Central memory CD8-positive, alpha-beta T cell (primary cell): ENCODE measurements at regions not wholly inside any gene's neighbourhood (a gene's known extent, or its start where the extent isn't known, plus 50 kb on each side); places are given as distances from the start of the nearest gene placed in this dataset.
"Not testable (repeated sequence)": the region's sequence is repeated elsewhere in the genome, so short reads cannot be mapped to it uniquely, and the experiment has no call there.

Experiments
- ATAC-seq: fragments of 150-1000 bp; cut with Tn5 transposase; replicated peaks from 2 replicates; pipeline ENCODE4 v1.10.0; 2022; ENCODE audit warnings: mild to moderate bottlenecking, moderate FRiP score, moderate number of reproducible peaks; ENCODE audit not compliant: poor library complexity, severe bottlenecking; ENCODE audit errors: extremely low read depth
- DNase-seq, 2 donors: peaks; one replicate each; pipeline ENCODE4 v3.0.0; 2021; ENCODE audit warnings: low spot score in 2 of 2
- H3K27ac Mint-ChIP-seq: one replicate; pipeline ENCODE4 v1.8.0; 2022; ENCODE audit warnings: low read depth, mild to moderate bottlenecking, moderate library complexity, mixed read lengths
- H3K27me3 Mint-ChIP-seq: one replicate; pipeline ENCODE4 v1.8.0; 2022; ENCODE audit warnings: mixed read lengths
- H3K36me3 Mint-ChIP-seq: one replicate; pipeline ENCODE4 v1.8.0; 2022; ENCODE audit warnings: mild to moderate bottlenecking, moderate library complexity, mixed read lengths; ENCODE audit not compliant: insufficient read depth
- H3K4me1 Mint-ChIP-seq: one replicate; pipeline ENCODE4 v1.8.0; 2022; ENCODE audit warnings: mixed read lengths
- H3K4me3 Mint-ChIP-seq: one replicate; pipeline ENCODE4 v1.8.0; 2022; ENCODE audit warnings: mild to moderate bottlenecking, moderate library complexity, mixed read lengths
- H3K9me3 Mint-ChIP-seq: one replicate; pipeline ENCODE4 v1.8.0; 2022; ENCODE audit warnings: mixed read lengths

DNA sequence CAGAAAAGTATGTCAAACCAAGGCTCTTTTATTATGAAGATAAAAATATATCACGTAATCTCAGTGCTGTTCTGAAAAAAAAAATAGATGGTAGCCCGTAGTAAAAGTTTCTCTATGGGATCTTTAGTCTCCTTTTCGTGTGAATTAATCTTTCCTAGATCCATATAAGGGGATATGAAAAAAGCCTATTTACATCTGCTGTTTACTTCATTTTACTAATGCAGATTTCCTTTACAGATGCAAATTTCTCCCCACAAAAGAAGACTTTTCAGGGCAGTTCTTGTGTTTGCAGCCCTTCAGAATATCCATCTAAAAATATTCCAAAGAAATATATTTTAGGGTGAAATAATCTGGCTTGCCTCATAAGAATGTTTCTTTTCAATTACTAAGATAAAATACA lies 1291.7 kb downstream of the ROBO1 start:
- H3K9me3 Mint-ChIP-seq = peaks cover 13% of the 10 kb centered on the region
- no peak overlapping the region for H3K27ac Mint-ChIP-seq
- no peak overlapping the region for H3K4me3 Mint-ChIP-seq
- H3K4me1 Mint-ChIP-seq = no peaks in the 10 kb centered on the region
- no peaks in the 10 kb centered on the region for H3K36me3 Mint-ChIP-seq
- ATAC-seq (no peak), DNase-seq (no peak)
- H3K27me3 Mint-ChIP-seq = no peaks in the 10 kb centered on the region

GRCh38 chr3:78481050-78481449 lies 1286.7 kb downstream of the ROBO1 start:
- Mint-ChIP-seq H3K27me3 (no peaks in the 10 kb centered on the region), H3K27ac (no peak overlapping the region), H3K4me1 (no peaks in the 10 kb centered on the region), H3K36me3 (peaks cover 2% of the 10 kb centered on the region), H3K4me3 (no peak overlapping the region), H3K9me3 (peaks cover 15% of the 10 kb centered on the region)
- DNase-seq (no peak), ATAC-seq (no peak)

DNA sequence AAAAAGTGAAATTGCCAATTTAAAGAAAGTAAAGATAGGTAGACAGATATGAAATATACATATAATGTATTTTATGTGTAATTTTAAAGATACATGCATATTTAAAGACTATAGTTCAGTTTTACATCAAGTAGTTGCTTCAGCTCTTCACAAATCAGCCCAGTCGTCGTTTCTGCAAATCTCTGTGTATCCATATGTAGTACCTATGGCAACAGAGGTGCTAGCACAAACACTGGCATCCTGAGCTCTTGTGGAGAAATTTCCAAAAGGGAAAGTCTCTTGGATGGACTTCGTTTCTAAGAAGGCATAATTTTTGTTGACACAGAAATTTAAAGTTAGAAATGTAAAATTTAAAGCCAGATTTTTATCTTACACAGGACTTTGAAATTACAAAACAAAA lies 1284.7 kb downstream of the ROBO1 start:
- DNase-seq (no peak), ATAC-seq (no peak)
- H3K4me3 Mint-ChIP-seq = no peak overlapping the region
- H3K4me1 Mint-ChIP-seq = no peaks in the 10 kb centered on the region
- no peak overlapping the region for H3K27ac Mint-ChIP-seq
- peaks cover 20% of the 10 kb centered on the region for H3K9me3 Mint-ChIP-seq
- no peaks in the 10 kb centered on the region for H3K27me3 Mint-ChIP-seq
- H3K36me3 Mint-ChIP-seq = peaks cover 2% of the 10 kb centered on the region

DNA sequence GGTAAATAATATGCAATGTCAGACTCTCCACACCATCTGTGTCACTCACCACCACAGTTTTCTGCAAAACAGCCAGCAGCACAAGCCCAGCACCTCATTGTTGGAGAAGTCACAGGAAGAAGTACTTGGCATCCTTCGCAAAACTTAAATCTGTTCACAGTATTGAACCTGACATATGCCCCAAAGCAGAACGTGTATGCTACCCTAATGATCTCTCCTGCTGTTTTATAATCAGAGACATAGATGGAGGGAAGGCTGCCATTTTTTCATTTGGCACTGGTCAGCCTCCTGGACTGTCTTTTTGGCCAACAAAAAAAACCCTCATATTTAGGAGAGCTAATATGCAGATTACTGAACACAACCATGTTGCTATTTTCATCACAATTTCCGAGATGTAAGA lies 1272.9 kb downstream of the ROBO1 start:
- Mint-ChIP-seq H3K27me3 (no peaks in the 10 kb centered on the region), H3K4me3 (no peak overlapping the region), H3K9me3 (peaks cover 16% of the 10 kb centered on the region), H3K4me1 (no peaks in the 10 kb centered on the region), H3K27ac (no peak overlapping the region), H3K36me3 (no peaks in the 10 kb centered on the region)
- ATAC-seq (no peak), DNase-seq (no peak)

- Mint-ChIP-seq H3K27me3 (no peaks in the 10 kb centered on the region), H3K4me1 (no peaks in the 10 kb centered on the region), H3K9me3 (peaks cover 16% of the 10 kb centered on the region), H3K27ac (no peak overlapping the region), H3K36me3 (no peaks in the 10 kb centered on the region), H3K4me3 (no peak overlapping the region)
- DNase-seq (no peak), ATAC-seq (no peak)
Measured at GRCh38 chr3:78495301-78495700, 1272.5 kb downstream of the ROBO1 start.

DNA sequence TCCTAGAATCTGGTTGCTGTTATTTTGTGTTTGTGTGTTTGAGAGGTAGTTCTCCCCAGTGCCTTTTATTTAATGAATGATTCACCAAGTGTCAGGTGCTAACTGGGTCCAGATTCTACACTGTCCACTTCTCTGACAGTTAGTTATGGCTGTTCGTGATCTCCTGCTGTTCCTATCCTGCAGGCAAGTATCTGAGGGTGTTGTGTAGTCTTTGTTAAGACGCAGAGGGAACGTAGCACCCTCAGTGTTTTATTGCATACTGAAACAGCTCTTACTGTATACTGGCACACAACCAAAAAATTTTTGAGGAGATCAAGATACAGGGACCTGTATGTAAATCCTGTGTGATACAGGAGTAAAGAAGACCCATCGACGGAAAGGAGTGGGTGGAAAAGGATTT lies 1271.3 kb downstream of the ROBO1 start:
- H3K4me1 Mint-ChIP-seq = no peaks in the 10 kb centered on the region
- ATAC-seq = no peak

GRCh38 chr3:78497021-78497420 lies 1270.8 kb downstream of the ROBO1 start:
- DNase-seq = no peak
- no peak for ATAC-seq
- Mint-ChIP-seq H3K27me3 (no peaks in the 10 kb centered on the region), H3K9me3 (peaks cover 20% of the 10 kb centered on the region), H3K4me3 (no peak overlapping the region), H3K36me3 (no peaks in the 10 kb centered on the region), H3K4me1 (no peaks in the 10 kb centered on the region), H3K27ac (no peak overlapping the region)

More for the DNA sequence above, 1271.3 kb downstream of the ROBO1 start:
- H3K27me3 Mint-ChIP-seq = no peaks in the 10 kb centered on the region
- H3K9me3 Mint-ChIP-seq = peaks cover 16% of the 10 kb centered on the region
- no peaks in the 10 kb centered on the region for H3K36me3 Mint-ChIP-seq
- no peak for DNase-seq
- no peak overlapping the region for H3K4me3 Mint-ChIP-seq
- H3K27ac Mint-ChIP-seq = no peak overlapping the region

- Mint-ChIP-seq H3K4me3 (no peak overlapping the region), H3K9me3 (peaks cover 24% of the 10 kb centered on the region), H3K36me3 (no peaks in the 10 kb centered on the region), H3K4me1 (no peaks in the 10 kb centered on the region), H3K27ac (no peak overlapping the region), H3K27me3 (no peaks in the 10 kb centered on the region)
- ATAC-seq = no peak
- DNase-seq = no peak
Measured at GRCh38 chr3:78497767-78498166, 1270.0 kb downstream of the ROBO1 start.

GRCh38 chr3:78506061-78506460 lies 1261.7 kb downstream of the ROBO1 start:
- no peak overlapping the region for H3K4me3 Mint-ChIP-seq
- ATAC-seq (no peak), DNase-seq (no peak)
- H3K36me3 Mint-ChIP-seq = no peaks in the 10 kb centered on the region
- no peak overlapping the region for H3K27ac Mint-ChIP-seq
- no peaks in the 10 kb centered on the region for H3K27me3 Mint-ChIP-seq
- peaks cover 33% of the 10 kb centered on the region for H3K9me3 Mint-ChIP-seq
- H3K4me1 Mint-ChIP-seq = no peaks in the 10 kb centered on the region

DNA sequence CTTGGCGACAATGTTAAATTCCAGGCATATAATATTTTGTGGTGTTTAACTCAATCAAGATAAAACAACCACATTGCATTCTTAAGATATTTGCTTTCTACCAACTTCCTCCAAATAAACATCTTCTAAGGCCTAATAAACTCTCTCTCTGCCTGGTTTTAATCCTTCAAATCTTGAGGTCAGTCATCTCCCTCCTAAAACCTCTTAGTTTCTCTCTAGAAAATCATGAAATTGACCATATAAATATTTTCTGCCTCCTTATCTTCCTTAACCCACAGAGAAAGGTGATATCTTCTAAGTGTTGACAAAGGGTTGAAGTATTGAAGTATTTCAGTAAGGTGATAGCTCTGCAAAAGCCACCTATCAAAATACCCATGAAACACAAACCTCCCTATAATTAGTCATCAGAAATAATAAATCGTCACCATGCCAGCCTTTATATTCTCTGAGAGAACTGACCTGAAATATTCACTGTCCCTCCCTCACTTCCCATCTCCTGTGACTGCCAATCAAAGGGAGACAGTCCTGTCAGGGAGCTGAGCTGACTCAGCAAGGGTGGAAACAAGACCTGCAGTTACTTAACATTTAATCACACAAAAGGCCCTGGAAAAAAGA lies 1261.1 kb downstream of the ROBO1 start:
- Mint-ChIP-seq H3K27ac (no peak overlapping the region), H3K9me3 (peaks cover 33% of the 10 kb centered on the region), H3K36me3 (no peaks in the 10 kb centered on the region), H3K4me3 (no peak overlapping the region), H3K4me1 (no peaks in the 10 kb centered on the region), H3K27me3 (no peaks in the 10 kb centered on the region)
- no peak for DNase-seq
- no peak for ATAC-seq

DNA sequence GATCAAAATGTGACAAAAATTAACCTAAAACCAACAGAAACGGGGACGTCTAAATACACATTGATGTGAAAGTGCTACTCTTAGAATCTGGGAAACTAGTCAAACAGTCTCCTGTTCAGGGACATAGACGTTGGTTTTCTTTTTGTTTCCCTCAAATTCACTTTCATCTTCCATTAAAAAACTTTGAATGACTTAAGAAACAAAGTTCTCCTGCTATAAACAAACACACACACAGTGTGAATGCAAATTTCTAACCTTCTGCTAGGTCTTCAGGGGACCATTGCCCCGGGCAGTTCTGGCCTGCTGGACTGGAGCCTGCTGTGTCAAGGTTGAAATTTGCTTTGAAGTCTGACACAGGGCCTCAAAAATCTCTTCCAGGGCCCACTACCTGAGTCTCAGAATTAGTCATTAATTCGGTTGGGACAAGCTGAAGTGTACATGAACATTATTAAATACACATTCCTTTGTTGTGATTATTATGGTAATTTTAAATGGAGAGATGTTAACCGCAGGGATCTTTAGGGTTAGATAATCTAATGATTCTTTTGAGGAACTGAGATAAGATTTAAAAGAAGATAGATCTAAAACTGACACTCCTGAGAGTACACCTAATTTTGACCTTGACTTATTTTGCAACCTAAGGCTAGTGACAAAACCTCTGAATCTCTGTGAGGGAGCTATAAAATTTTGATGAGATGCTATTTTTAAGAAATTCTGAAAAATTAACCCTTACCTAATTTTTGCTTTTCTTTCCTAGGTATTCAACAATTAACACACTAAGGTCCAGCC lies 1260.4 kb downstream of the ROBO1 start:
- no peaks in the 10 kb centered on the region for H3K27me3 Mint-ChIP-seq
- H3K36me3 Mint-ChIP-seq = no peaks in the 10 kb centered on the region
- peaks cover 28% of the 10 kb centered on the region for H3K9me3 Mint-ChIP-seq
- no peak overlapping the region for H3K27ac Mint-ChIP-seq
- DNase-seq (no peak), ATAC-seq (no peak)
- no peaks in the 10 kb centered on the region for H3K4me1 Mint-ChIP-seq
- H3K4me3 Mint-ChIP-seq = no peak overlapping the region

GRCh38 chr3:78511840-78512239 lies 1256.0 kb downstream of the ROBO1 start:
- no peaks in the 10 kb centered on the region for H3K36me3 Mint-ChIP-seq
- no peak overlapping the region for H3K4me3 Mint-ChIP-seq
- DNase-seq = no peak

DNA sequence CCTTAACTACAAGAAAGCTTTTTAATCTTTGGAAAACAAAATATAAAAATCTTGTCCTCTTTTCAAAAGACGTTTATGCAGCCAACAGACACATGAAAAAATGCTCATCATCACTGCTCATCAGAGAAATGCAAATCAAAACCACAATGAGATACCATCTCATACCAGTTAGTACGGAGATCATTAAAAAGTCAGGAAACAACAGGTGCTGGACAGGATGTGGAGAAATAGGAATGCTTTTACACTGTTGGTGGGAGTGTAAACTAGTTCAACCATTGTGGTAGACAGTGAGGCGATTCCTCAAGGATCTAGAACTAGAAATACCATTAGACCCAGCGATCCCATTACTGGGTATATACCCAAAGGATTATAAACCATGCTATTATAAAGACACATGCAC lies 1255.0 kb downstream of the ROBO1 start:
- not testable (repeated sequence) for H3K4me3 Mint-ChIP-seq, ATAC-seq, H3K4me1 Mint-ChIP-seq, DNase-seq, H3K36me3 Mint-ChIP-seq, H3K27me3 Mint-ChIP-seq, H3K27ac Mint-ChIP-seq
- H3K9me3 Mint-ChIP-seq = peaks cover 23% of the 10 kb centered on the region

More at GRCh38 chr3:78511840-78512239, 1256.0 kb downstream of the ROBO1 start:
- H3K4me1 Mint-ChIP-seq = no peaks in the 10 kb centered on the region
- H3K9me3 Mint-ChIP-seq = peaks cover 21% of the 10 kb centered on the region
- H3K27me3 Mint-ChIP-seq = no peaks in the 10 kb centered on the region
- H3K27ac Mint-ChIP-seq = no peak overlapping the region
- no peak for ATAC-seq
